Neural progenitor cell (in vitro differentiated cells): ENCODE measurements at regions not wholly inside any gene's neighbourhood (a gene's known extent, or its start where the extent isn't known, plus 50 kb on each side); places are given as distances from the start of the nearest gene placed in this dataset.
A peak's percentile ranks its signal among the peaks of the same experiment; 100 is the strongest.

ENCODE experiments used
- DNase-seq: peaks from one replicate; pipeline ENCODE4 v3.0.0-alpha.2; 2016; ENCODE audit warnings: low spot score
- H2AFZ ChIP-seq: fragments of 200-600 bp; sonication (generic); replicated peaks from 2 replicates; pipeline ENCODE4 v1.6.1; 2016; ENCODE audit warnings: antibody characterized with exemption
- H3F3A ChIP-seq: fragments of 200-600 bp; sonication (generic); 2 replicates; pipeline ENCODE4 v1.6.1; 2016; ENCODE audit warnings: antibody characterized with exemption, low read depth
- H3K27ac ChIP-seq: fragments of 200-600 bp; sonication (generic); 2 replicates; pipeline ENCODE4 v1.5.1; 2016; ENCODE audit warnings: mild to moderate bottlenecking
- H3K27me3 ChIP-seq: fragments of 200-600 bp; sonication (generic); 2 replicates; pipeline ENCODE4 v1.6.1; 2016; ENCODE audit warnings: mild to moderate bottlenecking, moderate library complexity
- H3K36me3 ChIP-seq: fragments of 200-600 bp; sonication (generic); 2 replicates; pipeline ENCODE4 v1.5.1; 2016
- H3K4me1 ChIP-seq: fragments of 200-600 bp; sonication (generic); 2 replicates; pipeline ENCODE4 v1.6.1; 2016; ENCODE audit warnings: mixed run types
- H3K4me2 ChIP-seq: fragments of 200-600 bp; sonication (generic); 2 replicates; pipeline ENCODE4 v1.6.1; 2016
- H3K4me3 ChIP-seq: fragments of 200-600 bp; sonication (generic); 2 replicates; pipeline ENCODE4 v1.5.1; 2016
- H3K79me2 ChIP-seq: fragments of 200-600 bp; sonication (generic); 2 replicates; pipeline ENCODE4 v1.6.1; 2016; ENCODE audit warnings: low read depth
- H3K9ac ChIP-seq: fragments of 200-600 bp; sonication (generic); 2 replicates; pipeline ENCODE4 v1.6.1; 2016
- H3K9me3 ChIP-seq: fragments of 200-600 bp; sonication (generic); 2 replicates; pipeline ENCODE4 v1.5.1; 2016; ENCODE audit warnings: low read depth
- H4K20me1 ChIP-seq: fragments of 200-600 bp; sonication (generic); 2 replicates; pipeline ENCODE4 v1.6.1; 2016; ENCODE audit warnings: low read depth
- H3K27ac Mint-ChIP-seq: 3 replicates; pipeline ENCODE4 v1.8.0; 2021; ENCODE audit warnings: mixed read lengths
- H3K27me3 Mint-ChIP-seq: 2 replicates; pipeline ENCODE4 v1.8.0; 2022; ENCODE audit warnings: low read depth, mild to moderate bottlenecking, inconsistent platforms, moderate library complexity, mixed read lengths; ENCODE audit not compliant: insufficient read depth
- H3K36me3 Mint-ChIP-seq: 3 replicates; pipeline ENCODE4 v1.8.0; 2021; ENCODE audit warnings: mixed read lengths
- H3K4me1 Mint-ChIP-seq: 3 replicates; pipeline ENCODE4 v1.8.0; 2021; ENCODE audit warnings: mixed read lengths
- H3K4me3 Mint-ChIP-seq: 3 replicates; pipeline ENCODE4 v1.8.0; 2021; ENCODE audit warnings: mild to moderate bottlenecking, moderate library complexity, mixed read lengths
- H3K9me3 Mint-ChIP-seq: 3 replicates; pipeline ENCODE4 v1.8.0; 2020; ENCODE audit warnings: mixed read lengths
- EZH2 ChIP-seq: fragments of 200-600 bp; sonication (generic); IDR thresholded peaks from 2 replicates; pipeline ENCODE4 v1.6.1; 2017; ENCODE audit warnings: antibody characterized with exemption, mild to moderate bottlenecking, moderate library complexity
- EZH2phosphoT487 ChIP-seq: fragments of 200-600 bp; sonication (generic); IDR thresholded peaks from 2 replicates; pipeline ENCODE4 v1.6.1; 2017; ENCODE audit warnings: antibody characterized with exemption
- TF ChIP-seq, protein P1 (sequence below): fragments of 200-600 bp; sonication (generic); IDR thresholded peaks from 2 replicates; pipeline ENCODE4 v1.5.1; 2017; ENCODE audit warnings: antibody characterized with exemption, mild to moderate bottlenecking

DNA sequence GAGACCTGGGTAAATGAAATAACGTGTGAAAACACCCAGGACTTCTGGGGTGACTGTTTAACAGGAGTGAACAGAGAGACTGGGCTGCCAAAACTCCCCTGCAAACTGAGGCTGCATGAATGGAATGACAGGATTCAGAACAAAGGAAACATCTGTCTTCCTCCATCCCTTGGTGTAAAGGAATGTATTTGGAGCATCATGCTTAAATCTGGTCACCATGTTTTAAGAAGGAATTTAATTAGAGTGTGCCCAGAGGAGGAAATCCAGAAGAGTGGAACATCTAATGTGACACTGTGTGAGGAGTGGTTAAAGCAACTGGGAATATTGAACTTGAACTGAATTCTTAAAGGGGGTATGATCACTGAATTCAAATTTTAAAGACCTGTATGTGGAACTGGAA, 437.2 kb downstream of the LIG4 start:
- Mint-ChIP-seq H3K9me3 (peaks cover 3% of the 10 kb centered on the region), H3K27ac (no peak overlapping the region), H3K36me3 (no peaks in the 10 kb centered on the region), H3K27me3 (no peaks in the 10 kb centered on the region), H3K4me3 (no peak overlapping the region), H3K4me1 (no peaks in the 10 kb centered on the region)
- no peaks in the 10 kb centered on the region for H3K27me3 ChIP-seq
- no peaks in the 10 kb centered on the region for H3K4me1 ChIP-seq
- no peaks in the 10 kb centered on the region for H4K20me1 ChIP-seq
- H3K79me2 ChIP-seq, result no peaks in the 10 kb centered on the region
- TF ChIP-seq, protein P1, sequence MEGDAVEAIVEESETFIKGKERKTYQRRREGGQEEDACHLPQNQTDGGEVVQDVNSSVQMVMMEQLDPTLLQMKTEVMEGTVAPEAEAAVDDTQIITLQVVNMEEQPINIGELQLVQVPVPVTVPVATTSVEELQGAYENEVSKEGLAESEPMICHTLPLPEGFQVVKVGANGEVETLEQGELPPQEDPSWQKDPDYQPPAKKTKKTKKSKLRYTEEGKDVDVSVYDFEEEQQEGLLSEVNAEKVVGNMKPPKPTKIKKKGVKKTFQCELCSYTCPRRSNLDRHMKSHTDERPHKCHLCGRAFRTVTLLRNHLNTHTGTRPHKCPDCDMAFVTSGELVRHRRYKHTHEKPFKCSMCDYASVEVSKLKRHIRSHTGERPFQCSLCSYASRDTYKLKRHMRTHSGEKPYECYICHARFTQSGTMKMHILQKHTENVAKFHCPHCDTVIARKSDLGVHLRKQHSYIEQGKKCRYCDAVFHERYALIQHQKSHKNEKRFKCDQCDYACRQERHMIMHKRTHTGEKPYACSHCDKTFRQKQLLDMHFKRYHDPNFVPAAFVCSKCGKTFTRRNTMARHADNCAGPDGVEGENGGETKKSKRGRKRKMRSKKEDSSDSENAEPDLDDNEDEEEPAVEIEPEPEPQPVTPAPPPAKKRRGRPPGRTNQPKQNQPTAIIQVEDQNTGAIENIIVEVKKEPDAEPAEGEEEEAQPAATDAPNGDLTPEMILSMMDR, result no peak
- TF ChIP-seq EZH2, result no peak
- TF ChIP-seq EZH2phosphoT487, result no peak
- peak; percentile 35 for DNase-seq
- no peaks in the 10 kb centered on the region for H3K36me3 ChIP-seq
- no peak overlapping the region for H3K4me2 ChIP-seq
- no peaks in the 10 kb centered on the region for H3F3A ChIP-seq
- H2AFZ ChIP-seq, result no peak overlapping the region
- H3K27ac ChIP-seq, result no peak overlapping the region
- no peak overlapping the region for H3K9ac ChIP-seq
- no peaks in the 10 kb centered on the region for H3K9me3 ChIP-seq
- no peak overlapping the region for H3K4me3 ChIP-seq

DNA sequence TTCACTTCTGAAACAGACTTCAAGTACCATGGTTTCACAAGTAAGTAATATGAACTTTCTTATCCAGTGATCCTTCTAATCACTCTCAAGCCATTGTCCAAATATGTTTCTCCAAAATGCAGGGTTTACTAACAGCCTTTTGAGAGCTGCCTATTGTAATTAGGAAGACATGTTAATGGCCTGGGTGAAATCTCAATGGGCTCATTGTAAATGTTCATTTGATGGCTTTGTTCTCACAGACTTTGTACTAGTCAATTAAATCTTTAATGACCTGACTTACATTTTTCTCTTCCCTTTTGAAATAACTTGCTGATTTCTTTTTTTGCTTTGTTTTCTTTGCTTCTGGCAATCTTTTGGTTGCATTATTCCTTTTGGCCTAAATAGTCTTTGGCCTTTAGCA, 444.8 kb downstream of the LIG4 start:
- Mint-ChIP-seq H3K4me3 (no peak overlapping the region), H3K4me1 (peaks cover 19% of the 10 kb centered on the region)
- TF ChIP-seq, protein P1, result no peak
- no peak for TF ChIP-seq EZH2
- TF ChIP-seq EZH2phosphoT487, result peak; percentile 32

DNA sequence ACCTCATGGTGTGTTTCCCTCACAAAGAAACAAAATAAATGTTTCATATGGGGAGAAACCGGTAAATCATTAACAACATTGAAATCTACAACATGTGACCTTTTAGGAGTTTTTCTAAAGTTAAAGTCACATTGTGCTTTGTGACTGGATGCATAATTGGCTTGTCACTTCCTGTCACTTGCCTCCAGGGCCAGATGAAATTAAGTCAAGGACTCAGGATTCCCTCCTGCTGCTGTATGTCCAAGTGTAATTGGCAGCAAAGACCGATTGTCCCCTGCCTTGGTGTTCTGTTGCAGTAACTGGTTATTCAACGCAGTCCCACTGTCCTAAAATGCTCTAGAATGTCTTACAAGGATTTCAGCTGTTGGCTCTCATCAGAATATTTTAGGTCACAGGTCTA, 448.2 kb downstream of the LIG4 start:
- no peaks in the 10 kb centered on the region for H3K36me3 ChIP-seq
- H3K4me2 ChIP-seq, result no peak overlapping the region
- H4K20me1 ChIP-seq, result no peaks in the 10 kb centered on the region
- no peak for DNase-seq
- no peak overlapping the region for H3K9ac ChIP-seq
- no peaks in the 10 kb centered on the region for H3K27me3 ChIP-seq
- H3K4me1 ChIP-seq, result peaks cover 6% of the 10 kb centered on the region
- TF ChIP-seq EZH2phosphoT487, result no peak
- TF ChIP-seq, protein P1, result no peak
- TF ChIP-seq EZH2, result no peak
- no peaks in the 10 kb centered on the region for H3K79me2 ChIP-seq
- no peak overlapping the region for H3K27ac ChIP-seq
- no peaks in the 10 kb centered on the region for H3F3A ChIP-seq
- no peak overlapping the region for H2AFZ ChIP-seq
- peaks cover 19% of the 10 kb centered on the region for H3K4me1 Mint-ChIP-seq
- no peak overlapping the region for H3K27ac Mint-ChIP-seq
- no peaks in the 10 kb centered on the region for H3K27me3 Mint-ChIP-seq
- no peaks in the 10 kb centered on the region for H3K36me3 Mint-ChIP-seq
- no peaks in the 10 kb centered on the region for H3K9me3 ChIP-seq
- no peak overlapping the region for H3K4me3 Mint-ChIP-seq
- no peak overlapping the region for H3K4me3 ChIP-seq
- H3K9me3 Mint-ChIP-seq, result peaks cover 2% of the 10 kb centered on the region

More for the DNA sequence above, 444.8 kb downstream of the LIG4 start:
- Histone ChIP-seq H3K27ac (no peak overlapping the region), H4K20me1 (no peaks in the 10 kb centered on the region), H3K9ac (no peak overlapping the region), H3K4me3 (no peak overlapping the region), H3K27me3 (no peaks in the 10 kb centered on the region), H2AFZ (no peak overlapping the region), H3K9me3 (no peaks in the 10 kb centered on the region), H3K79me2 (no peaks in the 10 kb centered on the region), H3F3A (no peaks in the 10 kb centered on the region), H3K4me1 (peaks cover 6% of the 10 kb centered on the region), H3K36me3 (no peaks in the 10 kb centered on the region), H3K4me2 (peak overlapping the region; percentile 20)
- no peaks in the 10 kb centered on the region for H3K27me3 Mint-ChIP-seq
- DNase-seq, result peak; percentile 50
- no peak overlapping the region for H3K27ac Mint-ChIP-seq
- no peaks in the 10 kb centered on the region for H3K36me3 Mint-ChIP-seq
- peaks cover 2% of the 10 kb centered on the region for H3K9me3 Mint-ChIP-seq
